Sigmoid colon (tissue), 6 donors: ENCODE measurements at regions not wholly inside any gene's neighbourhood (a gene's known extent, or its start where the extent isn't known, plus 50 kb on each side); places are given as distances from the start of the nearest gene placed in this dataset.

Source experiments
- DNase-seq: peaks from one replicate; pipeline ENCODE4 v3.0.0-alpha.2; 2019
- H3K27ac ChIP-seq, 4 donors: fragments of 200-600 bp; sonication (generic); one replicate each; pipeline ENCODE4 v1.5.1; 2016 to 2019; ENCODE audit warnings: mild to moderate bottlenecking in 1 of 4
- H3K27me3 ChIP-seq, 3 donors: fragments of 200-600 bp; sonication (generic); one replicate each; pipeline ENCODE4 v1.5.1; 2019; ENCODE audit warnings: mild to moderate bottlenecking in 1 of 3
- H3K36me3 ChIP-seq, 4 donors: fragments of 200-600 bp; sonication (generic); one replicate each; pipeline ENCODE4 v1.5.1; 2016 to 2019
- H3K4me1 ChIP-seq, 4 donors: fragments of 200-600 bp; sonication (generic); one replicate each; pipeline ENCODE4 v1.5.1; 2017 to 2019
- H3K4me3 ChIP-seq, 4 donors: fragments of 200-600 bp; sonication (generic); one replicate each; pipeline ENCODE4 v1.5.1; 2017 to 2019; ENCODE audit warnings: mild to moderate bottlenecking in 2 of 4, moderate library complexity in 1 of 4
- H3K9me3 ChIP-seq, 4 donors: fragments of 200-600 bp in 3 of 4; sonication (generic) in 3 of 4; one replicate each; pipeline versions ENCODE4 v1.5.1 to v1.6.1; 2013 to 2019
- CTCF ChIP-seq, 4 experiments: fragments of 450-650 bp in 3 of 4; fragments of 200-600 bp in 1 of 4; IDR thresholded peaks; one replicate each; pipeline ENCODE4 v1.5.1; 2016 to 2019; ENCODE audit warnings: antibody characterized with exemption in 4 of 4, mild to moderate bottlenecking in 3 of 4, moderate library complexity in 2 of 4
- EP300 ChIP-seq, 4 donors: sonication (generic); formaldehyde crosslinking; IDR thresholded peaks; one replicate each; pipeline ENCODE4 v1.6.1; 2017; ENCODE audit warnings: antibody characterized with exemption in 4 of 4
- POLR2A ChIP-seq, 2 donors: fragments of 450-650 bp; IDR thresholded peaks; one replicate each; pipeline ENCODE4 v1.6.1; 2016; ENCODE audit warnings: antibody characterized with exemption in 2 of 2, mild to moderate bottlenecking in 2 of 2, moderate library complexity in 2 of 2
- POLR2AphosphoS5 ChIP-seq, 4 donors: sonication (generic); formaldehyde crosslinking; IDR thresholded peaks; one replicate each; pipeline ENCODE4 v1.6.1; 2017; ENCODE audit warnings: antibody characterized with exemption in 4 of 4
- WGBS, 2 donors: extraction: QIAGEN DNeasy Blood & Tissue Kit; methylation state at CpG; one replicate each; pipeline ENCODE4 v1.1.7; 2013; 5-methylcytosine and 5-hydroxymethylcytosine counted together
- intact Hi-C: fragments of 100-400 bp; cut with DNase I; formaldehyde crosslinking; loops from one replicate; pipeline ENCODE4 v1.15.1; 2023
- donor health status: healthy with polysubstance abuse.
- donor health status: healthy.

- no peak for TF ChIP-seq POLR2AphosphoS5 (IDR thresholded peaks at IDR 0.05)
- TF ChIP-seq CTCF (IDR thresholded peaks at IDR 0.05): no peak
- no peak for TF ChIP-seq EP300 (IDR thresholded peaks at IDR 0.05)
- no peak for TF ChIP-seq POLR2A (IDR thresholded peaks at IDR 0.05)
- Histone ChIP-seq H3K27me3 (peaks cover 0 to 13% (median 0%) of the 10 kb centered on the region in 3 donors), H3K27ac (no peak overlapping the region), H3K36me3 (no peaks in the 10 kb centered on the region), H3K4me1 (no peaks in the 10 kb centered on the region), H3K4me3 (no peak overlapping the region), H3K9me3 (no peaks in the 10 kb centered on the region)
- no peak for DNase-seq
- WGBS, 2 donors: 66 to 76% methylated on average over 4 of the region's 4 CpGs
- intact Hi-C loops: no loop called here
Observed at GRCh38 chr16:17023606-17024005, 447.2 kb downstream of the XYLT1 start.

GRCh38 chr16:17024514-17024913, 446.2 kb downstream of the XYLT1 start:
- no peak overlapping the region for H3K4me3 ChIP-seq
- 83 to 93% methylated on average over 7 of the region's 7 CpGs for WGBS, 2 donors
- H3K27me3 ChIP-seq: peaks cover 0 to 13% (median 0%) of the 10 kb centered on the region in 3 donors
- no peaks in the 10 kb centered on the region for H3K36me3 ChIP-seq
- no peaks in the 10 kb centered on the region for H3K4me1 ChIP-seq
- no peak for DNase-seq
- H3K9me3 ChIP-seq: no peaks in the 10 kb centered on the region
- intact Hi-C loops: no loop called here
- H3K27ac ChIP-seq: no peak overlapping the region
- no peak for TF ChIP-seq POLR2AphosphoS5 (IDR thresholded peaks at IDR 0.05)
- no peak for TF ChIP-seq POLR2A (IDR thresholded peaks at IDR 0.05)
- TF ChIP-seq CTCF (IDR thresholded peaks at IDR 0.05): no peak
- no peak for TF ChIP-seq EP300 (IDR thresholded peaks at IDR 0.05)

- WGBS, 2 donors: 36 to 59% methylated on average over 2 of the region's 2 CpGs
- intact Hi-C loops: no loop called here
- TF ChIP-seq POLR2A (IDR thresholded peaks at IDR 0.05): no peak
- TF ChIP-seq CTCF (IDR thresholded peaks at IDR 0.05): no peak
- TF ChIP-seq POLR2AphosphoS5 (IDR thresholded peaks at IDR 0.05): no peak
- TF ChIP-seq EP300 (IDR thresholded peaks at IDR 0.05): no peak
Observed at GRCh38 chr16:17026600-17027242, 444.0 kb downstream of the XYLT1 start.

GRCh38 chr16:17027488-17028129, 443.2 kb downstream of the XYLT1 start:
- 77 to 87% methylated on average over 6 of the region's 6 CpGs for WGBS, 2 donors
- Histone ChIP-seq H3K27ac (no peak overlapping the region), H3K36me3 (no peaks in the 10 kb centered on the region), H3K4me3 (no peak overlapping the region), H3K4me1 (no peaks in the 10 kb centered on the region), H3K9me3 (no peaks in the 10 kb centered on the region), H3K27me3 (no peaks in the 10 kb centered on the region)
- intact Hi-C loops: no loop called here
- TF ChIP-seq CTCF (IDR thresholded peaks at IDR 0.05): no peak
- no peak for TF ChIP-seq POLR2AphosphoS5 (IDR thresholded peaks at IDR 0.05)
- TF ChIP-seq EP300 (IDR thresholded peaks at IDR 0.05): no peak
- no peak for TF ChIP-seq POLR2A (IDR thresholded peaks at IDR 0.05)
- no peak for DNase-seq

More at GRCh38 chr16:17026600-17027242, 444.0 kb downstream of the XYLT1 start:
- Histone ChIP-seq H3K4me3 (no peak overlapping the region), H3K27ac (no peak overlapping the region), H3K36me3 (no peaks in the 10 kb centered on the region), H3K27me3 (no peaks in the 10 kb centered on the region), H3K9me3 (no peaks in the 10 kb centered on the region), H3K4me1 (no peaks in the 10 kb centered on the region)
- no peak for DNase-seq
